OCI-LY7 (cell line): ENCODE measurements at regions not wholly inside any gene's neighbourhood (a gene's known extent, or its start where the extent isn't known, plus 50 kb on each side); places are given as distances from the start of the nearest gene placed in this dataset.

Experiments used
- BruUV-seq: library from RNA; stranded (reverse); fragments of 400-500 nt; replicated peaks from 2 replicates; lab custom pipeline; 2021; lab: Mats Ljungman, UMichigan
- CTCF ChIA-PET: fragments of 300-600 bp; sonication (Branson Sonifier 250); formaldehyde crosslinking; loops from one replicate; lab custom pipeline; 2022; ENCODE audit warnings: antibody characterized with exemption; ENCODE audit not compliant: unreplicated experiment; lab: Charles Lee
- POLR2A ChIA-PET: fragments of 300-600 bp; sonication (Branson Sonifier 250); formaldehyde crosslinking; loops from one replicate; lab custom pipeline; 2022; ENCODE audit warnings: antibody characterized with exemption; lab: Charles Lee
- DNase-seq: peaks from one replicate; pipeline ENCODE4 v3.0.0-alpha.2; 2015; ENCODE audit warnings: low spot score
- H2AFZ ChIP-seq: fragments of 200-600 bp; sonication (generic), shearing (Covaris generic); 2 replicates; pipeline ENCODE4 v1.6.1; 2014; ENCODE audit warnings: mild to moderate bottlenecking, antibody characterized with exemption, low read length, moderate library complexity
- H3K27ac ChIP-seq: fragments of 200-600 bp; sonication (generic); 2 replicates; pipeline ENCODE4 v1.5.1; 2014; ENCODE audit warnings: mixed run types, low read depth, mild to moderate bottlenecking, moderate library complexity, low read length, inconsistent platforms; ENCODE audit not compliant: poor library complexity, severe bottlenecking
- H3K36me3 ChIP-seq: fragments of 200-600 bp; sonication (generic); 2 replicates; pipeline ENCODE4 v1.6.1; 2014; ENCODE audit warnings: mild to moderate bottlenecking, antibody characterized with exemption, low read length, moderate library complexity, mixed read lengths; ENCODE audit not compliant: insufficient read depth
- H3K4me1 ChIP-seq: fragments of 200-600 bp; sonication (generic); 2 replicates; pipeline ENCODE4 v1.5.1; 2014; ENCODE audit warnings: mild to moderate bottlenecking, low read length; ENCODE audit not compliant: insufficient read depth, poor library complexity, severe bottlenecking
- H3K4me2 ChIP-seq: fragments of 200-600 bp; sonication (generic); 2 replicates; pipeline ENCODE4 v1.6.1; 2014; ENCODE audit warnings: mild to moderate bottlenecking, low read length
- H3K4me3 ChIP-seq: fragments of 200-600 bp; sonication (generic); 2 replicates; pipeline ENCODE4 v1.5.1; 2014; ENCODE audit warnings: mild to moderate bottlenecking, low read depth, low read length; ENCODE audit not compliant: poor library complexity, severe bottlenecking
- H3K79me2 ChIP-seq: fragments of 200-600 bp; sonication (generic); 2 replicates; pipeline ENCODE4 v1.6.1; 2016; ENCODE audit warnings: low read depth, mild to moderate bottlenecking, low read length, moderate library complexity, mixed read lengths; ENCODE audit not compliant: insufficient read depth
- H3K9me2 ChIP-seq: fragments of 200-600 bp; sonication (generic); 2 replicates; pipeline ENCODE4 v1.6.1; 2016; ENCODE audit warnings: mild to moderate bottlenecking, low read length, mixed read lengths; ENCODE audit not compliant: insufficient read depth
- H3K9me3 ChIP-seq: fragments of 200-600 bp; sonication (generic); 2 replicates; pipeline ENCODE4 v1.6.1; 2014; ENCODE audit warnings: mild to moderate bottlenecking, mixed run types, low read length, mixed read lengths
- H4K20me1 ChIP-seq: fragments of 200-600 bp; sonication (generic); 2 replicates; pipeline ENCODE4 v1.6.1; 2014; ENCODE audit warnings: mild to moderate bottlenecking, antibody characterized with exemption, low read length, moderate library complexity, mixed read lengths; ENCODE audit not compliant: insufficient read depth
- CTCF ChIP-seq: fragments of 200-600 bp; sonication (generic); conservative IDR thresholded peaks from 2 replicates; pipeline ENCODE4 v1.5.1; 2014; ENCODE audit warnings: mild to moderate bottlenecking, antibody characterized with exemption, low read length, moderate library complexity, mixed read lengths
- EZH2phosphoT487 ChIP-seq: fragments of 200-600 bp; sonication (generic); IDR thresholded peaks from 2 replicates; pipeline ENCODE4 v1.6.1; 2018; ENCODE audit warnings: low read depth, borderline replicate concordance, mild to moderate bottlenecking, mixed run types, antibody characterized with exemption, low read length, moderate library complexity, mixed read lengths
- intact Hi-C: fragments of 100-400 bp; cut with micrococcal nuclease; formaldehyde crosslinking; loops from one replicate; pipeline ENCODE4 v1.10.0; 2022; ENCODE audit not compliant: unreplicated experiment

- H3K79me2 ChIP-seq: no peaks in the 10 kb centered on the region
- no peak for DNase-seq
- H3K4me3 ChIP-seq: no peak overlapping the region
- no peak overlapping the region for H3K4me2 ChIP-seq
- POLR2A ChIA-PET: no interaction called here
- no peaks in the 10 kb centered on the region for H3K4me1 ChIP-seq
- H2AFZ ChIP-seq: no peak overlapping the region
- no peaks in the 10 kb centered on the region for H3K9me3 ChIP-seq
- CTCF ChIA-PET: no interaction called here
- H3K36me3 ChIP-seq: no peaks in the 10 kb centered on the region
- TF ChIP-seq EZH2phosphoT487: no peak
- TF ChIP-seq CTCF: no peak
- H3K9me2 ChIP-seq: no peaks in the 10 kb centered on the region
- H4K20me1 ChIP-seq: no peaks in the 10 kb centered on the region
- intact Hi-C loops: no loop called here
- no peak overlapping the region for H3K27ac ChIP-seq
- no TSS peak for BruUV-seq
These were observed 443.3 kb downstream of the ADAMTS20 start for GRCh38 chr12:43108656-43109055.

- no TSS peak for BruUV-seq
- H3K79me2 ChIP-seq: no peaks in the 10 kb centered on the region
- no peak overlapping the region for H3K4me2 ChIP-seq
- H3K9me3 ChIP-seq: no peaks in the 10 kb centered on the region
- H3K9me2 ChIP-seq: no peaks in the 10 kb centered on the region
- CTCF ChIA-PET: no interaction called here
- H3K36me3 ChIP-seq: no peaks in the 10 kb centered on the region
- intact Hi-C loops: no loop called here
- no peak for TF ChIP-seq EZH2phosphoT487
- no peak for TF ChIP-seq CTCF
- H3K4me1 ChIP-seq: no peaks in the 10 kb centered on the region
- POLR2A ChIA-PET: interaction anchor here (0.7 kb wide), 1 partner anchor 194 kb away, joined by 5 read pairs; no protein-coding TSS in a partner anchor
- H2AFZ ChIP-seq: no peak overlapping the region
- no peak overlapping the region for H3K27ac ChIP-seq
- H4K20me1 ChIP-seq: no peaks in the 10 kb centered on the region
- no peak for DNase-seq
- no peak overlapping the region for H3K4me3 ChIP-seq
These were observed 444.8 kb downstream of the ADAMTS20 start for GRCh38 chr12:43107026-43107775.

GRCh38 chr12:43106355-43106754 is 445.6 kb downstream of the ADAMTS20 start:
- no peak overlapping the region for H3K4me3 ChIP-seq
- no TSS peak for BruUV-seq
- CTCF ChIA-PET: no interaction called here
- TF ChIP-seq EZH2phosphoT487: no peak
- TF ChIP-seq CTCF: no peak
- H2AFZ ChIP-seq: no peak overlapping the region
- no peaks in the 10 kb centered on the region for H3K79me2 ChIP-seq
- POLR2A ChIA-PET: interaction anchor here (0.7 kb wide), 1 partner anchor 193 kb away, joined by 5 read pairs; no protein-coding TSS in a partner anchor
- no peaks in the 10 kb centered on the region for H3K9me3 ChIP-seq
- H3K27ac ChIP-seq: no peak overlapping the region
- H3K36me3 ChIP-seq: no peaks in the 10 kb centered on the region
- H3K4me2 ChIP-seq: no peak overlapping the region
- intact Hi-C loops: no loop called here
- no peaks in the 10 kb centered on the region for H4K20me1 ChIP-seq
- DNase-seq: no peak
- H3K4me1 ChIP-seq: no peaks in the 10 kb centered on the region
- H3K9me2 ChIP-seq: no peaks in the 10 kb centered on the region
